H9 (cell line): ENCODE measurements at regions not wholly inside any gene's neighbourhood (a gene's known extent, or its start where the extent isn't known, plus 50 kb on each side); places are given as distances from the start of the nearest gene placed in this dataset.

ENCODE experiments used
- DNase-seq: peaks from one replicate; pipeline ENCODE4 v3.0.0-alpha.2; 2017
- H2AFZ ChIP-seq: one replicate; pipeline ENCODE4 v1.6.1; 2013; ENCODE audit warnings: mild to moderate bottlenecking, low read length, control low read depth, moderate library complexity
- H2AK5ac ChIP-seq: 2 replicates; pipeline ENCODE4 v1.6.1; 2013; ENCODE audit warnings: low read length, control low read depth, mixed read lengths; ENCODE audit not compliant: insufficient read length
- H2BK120ac ChIP-seq: one replicate; pipeline ENCODE4 v1.6.1; 2013; ENCODE audit warnings: low read depth, mild to moderate bottlenecking, low read length, control low read depth, inconsistent platforms; ENCODE audit not compliant: poor library complexity, severe bottlenecking
- H2BK12ac ChIP-seq: 2 replicates; pipeline ENCODE4 v1.6.1; 2013; ENCODE audit warnings: low read length, control low read depth, mixed read lengths, low read depth; ENCODE audit not compliant: insufficient read length
- H2BK15ac ChIP-seq: 2 replicates; pipeline ENCODE4 v1.6.1; 2013; ENCODE audit warnings: low read depth, low read length, control low read depth
- H2BK20ac ChIP-seq: one replicate; pipeline ENCODE4 v1.6.1; 2013; ENCODE audit warnings: low read depth, mild to moderate bottlenecking, low read length, control low read depth, inconsistent platforms; ENCODE audit not compliant: poor library complexity, severe bottlenecking
- H2BK5ac ChIP-seq: 2 replicates; pipeline ENCODE4 v1.6.1; 2013; ENCODE audit warnings: low read length, control low read depth, mixed read lengths; ENCODE audit not compliant: insufficient read length
- H3K14ac ChIP-seq: 2 replicates; pipeline ENCODE4 v1.6.1; 2013; ENCODE audit warnings: low read length, control low read depth; ENCODE audit not compliant: insufficient read depth
- H3K18ac ChIP-seq: 2 replicates; pipeline ENCODE4 v1.6.1; 2013; ENCODE audit warnings: low read depth, mild to moderate bottlenecking, mixed read lengths, low read length, control low read depth; ENCODE audit not compliant: insufficient read length
- H3K23ac ChIP-seq: 2 replicates; pipeline ENCODE4 v1.6.1; 2013; ENCODE audit warnings: low read length, control low read depth, mixed read lengths, low read depth; ENCODE audit not compliant: insufficient read length
- H3K23me2 ChIP-seq: 2 replicates; pipeline ENCODE4 v1.6.1; 2013; ENCODE audit warnings: low read depth, mild to moderate bottlenecking, mixed read lengths, low read length, control low read depth; ENCODE audit not compliant: insufficient read length, poor library complexity, severe bottlenecking
- H3K27ac ChIP-seq: 2 replicates; pipeline ENCODE4 v1.5.1; 2013; ENCODE audit warnings: low read length, control low read depth, mixed read lengths, low read depth; ENCODE audit not compliant: insufficient read length
- H3K27me3 ChIP-seq: 2 replicates; pipeline ENCODE4 v1.6.1; 2013; ENCODE audit warnings: low read length, control low read depth, inconsistent platforms; ENCODE audit not compliant: insufficient read depth
- H3K4ac ChIP-seq: 2 replicates; pipeline ENCODE4 v1.6.1; 2013; ENCODE audit warnings: low read depth, mild to moderate bottlenecking, control low read depth, inconsistent platforms, low read length, moderate library complexity
- H3K4me1 ChIP-seq: 2 replicates; pipeline ENCODE4 v1.6.1; 2013; ENCODE audit warnings: low read length, control low read depth, inconsistent platforms; ENCODE audit not compliant: insufficient read depth
- H3K4me2 ChIP-seq: 2 replicates; pipeline ENCODE4 v1.6.1; 2013; ENCODE audit warnings: low read length, control low read depth, mixed read lengths; ENCODE audit not compliant: insufficient read length, insufficient read depth
- H3K56ac ChIP-seq: 2 replicates; pipeline ENCODE4 v1.6.1; 2013; ENCODE audit warnings: low read depth, mild to moderate bottlenecking, mixed read lengths, low read length, control low read depth; ENCODE audit not compliant: insufficient read length
- H3K79me1 ChIP-seq: 2 replicates; pipeline ENCODE4 v1.6.1; 2013; ENCODE audit warnings: low read depth, mild to moderate bottlenecking, moderate library complexity, low read length, control low read depth, inconsistent platforms; ENCODE audit not compliant: insufficient read depth, poor library complexity, severe bottlenecking
- H3K79me2 ChIP-seq: 2 replicates; pipeline ENCODE4 v1.6.1; 2013; ENCODE audit warnings: low read length, control low read depth, inconsistent platforms; ENCODE audit not compliant: insufficient read depth
- H3K9ac ChIP-seq: 2 replicates; pipeline ENCODE4 v1.6.1; 2013; ENCODE audit warnings: low read length, control low read depth, mixed read lengths; ENCODE audit not compliant: insufficient read length; ENCODE audit errors: extremely low read depth
- H3K9me3 ChIP-seq: one replicate; pipeline ENCODE4 v1.6.1; 2013; ENCODE audit warnings: low read depth, low read length, inconsistent platforms; ENCODE audit not compliant: control insufficient read depth
- H3T11ph ChIP-seq: one replicate; pipeline ENCODE4 v1.6.1; 2013; ENCODE audit warnings: mild to moderate bottlenecking, low read length, control low read depth, inconsistent platforms
- H4K20me1 ChIP-seq: one replicate; pipeline ENCODE4 v1.6.1; 2013; ENCODE audit not compliant: control insufficient read depth, insufficient read length, insufficient read depth
- H4K5ac ChIP-seq: 2 replicates; pipeline ENCODE4 v1.6.1; 2013; ENCODE audit warnings: low read depth, mild to moderate bottlenecking, mixed read lengths, low read length, control low read depth; ENCODE audit not compliant: insufficient read length
- H4K8ac ChIP-seq: replicated peaks from 2 replicates; pipeline ENCODE4 v1.6.1; 2013; ENCODE audit warnings: low read length, control low read depth, mixed read lengths, low read depth; ENCODE audit not compliant: insufficient read length
- H4K91ac ChIP-seq: 2 replicates; pipeline ENCODE4 v1.6.1; 2013; ENCODE audit warnings: low read depth, mild to moderate bottlenecking, moderate library complexity, mixed read lengths, low read length, control low read depth; ENCODE audit not compliant: insufficient read length
- H3K27ac Mint-ChIP-seq, 3 experiments: 2 replicates in 2 of 3; 3 replicates in 1 of 3; pipeline ENCODE4 v1.8.0; 2020 to 2021; ENCODE audit warnings: mixed read lengths in 3 of 3, mild to moderate bottlenecking in 1 of 3, moderate library complexity in 1 of 3
- H3K27me3 Mint-ChIP-seq: 2 replicates; pipeline ENCODE4 v1.8.0; 2021; ENCODE audit warnings: low read depth, mild to moderate bottlenecking, moderate library complexity, mixed read lengths
- H3K36me3 Mint-ChIP-seq, 3 experiments: 2 replicates in 2 of 3; 3 replicates in 1 of 3; pipeline ENCODE4 v1.8.0; 2020 to 2021; ENCODE audit warnings: low read depth in 3 of 3, mixed read lengths in 3 of 3; ENCODE audit not compliant: insufficient read depth in 1 of 3
- H3K4me1 Mint-ChIP-seq, 2 experiments: 2 replicates each; pipeline ENCODE4 v1.8.0; 2020; ENCODE audit warnings: mixed read lengths in 2 of 2
- H3K4me3 Mint-ChIP-seq, 2 experiments: 2 replicates in 1 of 2; 3 replicates in 1 of 2; pipeline ENCODE4 v1.8.0; 2020 to 2021; ENCODE audit warnings: mild to moderate bottlenecking in 2 of 2, mixed read lengths in 2 of 2, moderate library complexity in 1 of 2
- H3K9me3 Mint-ChIP-seq, 2 experiments: 2 replicates in 1 of 2; 3 replicates in 1 of 2; pipeline ENCODE4 v1.8.0; 2020; ENCODE audit warnings: mild to moderate bottlenecking in 2 of 2, mixed read lengths in 2 of 2, moderate library complexity in 1 of 2
- WGBS: extraction: QIAGEN DNeasy Blood & Tissue Kit; methylation state at CpG from one replicate; pipeline ENCODE4 v1.1.7; 2013; ENCODE audit warnings: missing lambda C conversion rate, low lambda C conversion rate, mixed read lengths; ENCODE audit not compliant: insufficient read length; ENCODE audit errors: extremely low coverage; 5-methylcytosine and 5-hydroxymethylcytosine counted together
- TF ChIP-seq, protein P1 (sequence below): fragments of 200-600 bp; sonication (generic); conservative IDR thresholded peaks from 3 replicates; pipeline ENCODE4 v1.8.0; 2021; ENCODE audit warnings: antibody characterized with exemption, mild to moderate bottlenecking

DNA sequence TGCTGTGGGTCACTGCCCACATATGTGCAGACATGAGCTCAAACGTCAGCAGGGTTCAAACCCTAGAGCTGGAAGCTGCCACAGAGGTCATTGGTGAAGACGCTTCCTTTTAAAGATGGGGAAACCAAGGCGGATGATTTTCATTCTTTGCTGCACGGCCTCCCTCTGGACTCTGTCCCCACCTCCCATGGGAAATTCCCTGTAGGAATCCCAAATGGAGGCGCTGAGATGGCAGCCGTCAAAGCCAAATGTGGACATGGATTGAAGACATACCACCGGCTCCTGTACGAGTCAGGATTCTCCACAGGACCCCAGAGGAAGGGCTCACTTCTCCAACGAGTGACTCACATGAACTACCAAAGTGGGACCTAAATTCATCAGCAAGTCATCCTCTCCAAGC, 286.4 kb downstream of the CRLF2 start:
- Histone ChIP-seq H3K79me1 (no peaks in the 10 kb centered on the region), H3K23me2 (no peaks in the 10 kb centered on the region), H4K5ac (no peak overlapping the region), H3K27me3 (no peaks in the 10 kb centered on the region), H2BK5ac (no peak overlapping the region), H3K4ac (no peak overlapping the region), H4K20me1 (no peaks in the 10 kb centered on the region), H4K91ac (no peak overlapping the region), H2AFZ (no peak overlapping the region), H2BK12ac (no peak overlapping the region), H4K8ac (no peak overlapping the region), H2BK15ac (no peak overlapping the region), H3K27ac (no peak overlapping the region), H3K18ac (no peak overlapping the region), H3K79me2 (no peaks in the 10 kb centered on the region), H3K56ac (no peak overlapping the region), H2BK20ac (no peak overlapping the region), H3K4me2 (no peak overlapping the region), H3K4me1 (no peaks in the 10 kb centered on the region), H3K14ac (no peak overlapping the region), H3T11ph (no peak overlapping the region), H2BK120ac (no peak overlapping the region), H3K9me3 (no peaks in the 10 kb centered on the region), H2AK5ac (no peak overlapping the region), H3K23ac (no peak overlapping the region), H3K9ac (no peak overlapping the region)
- no peak for DNase-seq
- WGBS: no CpG with 5 or more reads among the region's 9 CpGs
- Mint-ChIP-seq H3K27ac (no peak overlapping the region), H3K36me3 (no peaks in the 10 kb centered on the region), H3K9me3 (no peaks in the 10 kb centered on the region; a peak in 2 of 5 replicates), H3K27me3 (no peaks in the 10 kb centered on the region; the same call in 1 of the 2 replicates), H3K4me1 (peaks cover 1% of the 10 kb centered on the region in 2 experiments; a peak in 2 of 4 replicates), H3K4me3 (no peak overlapping the region)
- TF ChIP-seq, protein P1, sequence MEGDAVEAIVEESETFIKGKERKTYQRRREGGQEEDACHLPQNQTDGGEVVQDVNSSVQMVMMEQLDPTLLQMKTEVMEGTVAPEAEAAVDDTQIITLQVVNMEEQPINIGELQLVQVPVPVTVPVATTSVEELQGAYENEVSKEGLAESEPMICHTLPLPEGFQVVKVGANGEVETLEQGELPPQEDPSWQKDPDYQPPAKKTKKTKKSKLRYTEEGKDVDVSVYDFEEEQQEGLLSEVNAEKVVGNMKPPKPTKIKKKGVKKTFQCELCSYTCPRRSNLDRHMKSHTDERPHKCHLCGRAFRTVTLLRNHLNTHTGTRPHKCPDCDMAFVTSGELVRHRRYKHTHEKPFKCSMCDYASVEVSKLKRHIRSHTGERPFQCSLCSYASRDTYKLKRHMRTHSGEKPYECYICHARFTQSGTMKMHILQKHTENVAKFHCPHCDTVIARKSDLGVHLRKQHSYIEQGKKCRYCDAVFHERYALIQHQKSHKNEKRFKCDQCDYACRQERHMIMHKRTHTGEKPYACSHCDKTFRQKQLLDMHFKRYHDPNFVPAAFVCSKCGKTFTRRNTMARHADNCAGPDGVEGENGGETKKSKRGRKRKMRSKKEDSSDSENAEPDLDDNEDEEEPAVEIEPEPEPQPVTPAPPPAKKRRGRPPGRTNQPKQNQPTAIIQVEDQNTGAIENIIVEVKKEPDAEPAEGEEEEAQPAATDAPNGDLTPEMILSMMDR: no peak
